IMR-90 (cell line): ENCODE measurements at regions not wholly inside any gene's neighbourhood (a gene's known extent, or its start where the extent isn't known, plus 50 kb on each side); places are given as distances from the start of the nearest gene placed in this dataset.

Source experiments
- ATAC-seq: fragments of 200-7000 bp; cut with Tn5 transposase; 2 replicates; pipeline ENCODE4 v1.9.1; 2020; ENCODE audit warnings: low read depth, mild to moderate bottlenecking, moderate library complexity
- BruUV-seq: library from RNA; stranded (reverse); fragments of 400-500 nt; replicated peaks from 2 replicates; lab custom pipeline; 2021; lab: Mats Ljungman, UMichigan
- CTCF ChIA-PET: fragments of 300-600 bp; formaldehyde crosslinking; extraction: SDS; loops from one replicate; lab custom pipeline; 2021; ENCODE audit warnings: antibody characterized with exemption; lab: Yijun Ruan, JAX
- POLR2A ChIA-PET: fragments of 300-600 bp; sonication (Branson Sonifier 250); formaldehyde crosslinking; loops from one replicate; lab custom pipeline; 2022; ENCODE audit warnings: antibody characterized with exemption; ENCODE audit not compliant: unreplicated experiment; lab: Charles Lee
- DNase-seq: peaks from one replicate; pipeline ENCODE4 v3.0.0; 2013
- H2AFZ ChIP-seq: replicated peaks from 2 replicates; pipeline ENCODE3; 2013; ENCODE audit warnings: low read length, mild to moderate bottlenecking; ENCODE audit not compliant: poor library complexity
- H2AK5ac ChIP-seq: 2 replicates; pipeline ENCODE4 v1.6.1; 2013; ENCODE audit warnings: low read depth, low read length, inconsistent platforms
- H2AK9ac ChIP-seq: replicated peaks from 2 replicates; pipeline ENCODE3; 2013; ENCODE audit warnings: mild to moderate bottlenecking, low read depth, low read length, moderate library complexity; ENCODE audit not compliant: poor library complexity
- H2BK120ac ChIP-seq: 2 replicates; pipeline ENCODE4 v1.6.1; 2013; ENCODE audit warnings: low read depth, low read length, inconsistent platforms
- H2BK15ac ChIP-seq: 3 replicates; pipeline ENCODE4 v1.6.1; 2013; ENCODE audit warnings: low read depth, low read length, inconsistent platforms
- H2BK20ac ChIP-seq: 2 replicates; pipeline ENCODE4 v1.6.1; 2013; ENCODE audit warnings: low read depth, mild to moderate bottlenecking, inconsistent platforms, low read length, moderate library complexity
- H2BK5ac ChIP-seq: 2 replicates; pipeline ENCODE4 v1.6.1; 2013; ENCODE audit warnings: mild to moderate bottlenecking, low read depth, low read length, inconsistent platforms; ENCODE audit not compliant: poor library complexity, severe bottlenecking
- H3K14ac ChIP-seq: replicated peaks from 2 replicates; pipeline ENCODE4 v1.6.1; 2013; ENCODE audit warnings: low read depth, low read length, inconsistent platforms
- H3K18ac ChIP-seq: 2 replicates; pipeline ENCODE4 v1.6.1; 2013; ENCODE audit warnings: low read depth, low read length, control low read depth
- H3K23ac ChIP-seq: 2 replicates; pipeline ENCODE4 v1.6.1; 2013; ENCODE audit warnings: low read depth, low read length, inconsistent platforms
- H3K27ac ChIP-seq: 2 replicates; pipeline ENCODE4 v1.5.1; 2013; ENCODE audit warnings: mild to moderate bottlenecking, control low read depth, low read length; ENCODE audit not compliant: insufficient read depth
- H3K27me3 ChIP-seq: 2 replicates; pipeline ENCODE4 v1.6.1; 2013; ENCODE audit warnings: low read length; ENCODE audit not compliant: control insufficient read depth, insufficient read depth
- H3K36me3 ChIP-seq: 2 replicates; pipeline ENCODE4 v1.6.1; 2013; ENCODE audit warnings: low read length, mixed read lengths; ENCODE audit not compliant: control insufficient read depth, insufficient read depth
- H3K4ac ChIP-seq: 2 replicates; pipeline ENCODE4 v1.6.1; 2013; ENCODE audit warnings: low read depth, low read length, inconsistent platforms
- H3K4me1 ChIP-seq: 2 replicates; pipeline ENCODE4 v1.6.1; 2013; ENCODE audit warnings: low read length, mixed read lengths; ENCODE audit not compliant: control insufficient read depth, insufficient read depth
- H3K4me2 ChIP-seq: 2 replicates; pipeline ENCODE4 v1.6.1; 2013; ENCODE audit warnings: low read depth, mild to moderate bottlenecking, control low read depth, low read length, moderate library complexity
- H3K4me3 ChIP-seq: 2 replicates; pipeline ENCODE4 v1.5.1; 2013; ENCODE audit warnings: low read depth, mild to moderate bottlenecking, control low read depth, low read length, moderate library complexity; ENCODE audit not compliant: insufficient read depth
- H3K56ac ChIP-seq: 2 replicates; pipeline ENCODE4 v1.6.1; 2013; ENCODE audit warnings: low read length, inconsistent platforms; ENCODE audit not compliant: insufficient read depth; ENCODE audit errors: extremely low read depth
- H3K79me1 ChIP-seq, 2 experiments: 2 replicates each; pipeline ENCODE4 v1.6.1; 2013; ENCODE audit warnings: low read length in 2 of 2, inconsistent platforms in 1 of 2, low read depth in 1 of 2
- H3K9ac ChIP-seq: 2 replicates; pipeline ENCODE4 v1.6.1; 2013; ENCODE audit warnings: low read depth, low read length, control low read depth
- H3K9me1 ChIP-seq: 2 replicates; pipeline ENCODE4 v1.6.1; 2013; ENCODE audit warnings: low read length, inconsistent platforms; ENCODE audit not compliant: insufficient read depth
- H3K9me3 ChIP-seq: 2 replicates; pipeline ENCODE4 v1.6.1; 2013; ENCODE audit warnings: low read length; ENCODE audit not compliant: control insufficient read depth, insufficient read depth
- H4K20me1 ChIP-seq: 2 replicates; pipeline ENCODE4 v1.6.1; 2013; ENCODE audit warnings: low read length, inconsistent platforms; ENCODE audit not compliant: insufficient read depth
- H4K5ac ChIP-seq: 2 replicates; pipeline ENCODE4 v1.6.1; 2013; ENCODE audit warnings: mild to moderate bottlenecking, low read depth, low read length, control low read depth
- H4K8ac ChIP-seq, 2 experiments: 2 replicates each; pipeline ENCODE4 v1.6.1; 2013; ENCODE audit warnings: low read depth in 2 of 2, low read length in 2 of 2, control low read depth in 1 of 2, inconsistent platforms in 1 of 2
- H4K91ac ChIP-seq: 2 replicates; pipeline ENCODE4 v1.6.1; 2013; ENCODE audit warnings: low read depth, low read length, inconsistent platforms; ENCODE audit not compliant: insufficient read depth
- CHD1 ChIP-seq: IDR thresholded peaks from 2 replicates; pipeline ENCODE4 v1.6.1; 2012; ENCODE audit warnings: low read depth, low read length, improper control_type of control experiment
- MAFK ChIP-seq: IDR thresholded peaks from 2 replicates; pipeline ENCODE4 v1.6.1; 2012; ENCODE audit warnings: low read depth, low read length, improper control_type of control experiment
- MAZ ChIP-seq: IDR thresholded peaks from 2 replicates; pipeline ENCODE4 v1.6.1; 2012; ENCODE audit warnings: low read depth, mild to moderate bottlenecking, low read length, improper control_type of control experiment, moderate library complexity, borderline replicate concordance
- RCOR1 ChIP-seq: IDR thresholded peaks from 2 replicates; pipeline ENCODE4 v1.6.1; 2012; ENCODE audit warnings: mild to moderate bottlenecking, low read length, improper control_type of control experiment; ENCODE audit not compliant: insufficient replicate concordance
- RFX5 ChIP-seq: IDR thresholded peaks from 2 replicates; pipeline ENCODE4 v1.8.0; 2012; ENCODE audit warnings: low read depth, mild to moderate bottlenecking, low read length, moderate library complexity
- SMC3 ChIP-seq: fragments of 150-350 bp; IDR thresholded peaks from 2 replicates; pipeline ENCODE4 v1.6.1; 2016; ENCODE audit warnings: low read depth, mild to moderate bottlenecking, antibody characterized with exemption, low read length, moderate library complexity
- WGBS, 2 experiments: methylation state at CpG; one replicate each; pipeline versions ENCODE4 v1.1.5 to v1.1.7; 2013; ENCODE audit warnings: missing lambda C conversion rate in 2 of 2; ENCODE audit not compliant: insufficient read length in 1 of 2; ENCODE audit errors: extremely low coverage in 2 of 2; 5-methylcytosine and 5-hydroxymethylcytosine counted together
- dilution Hi-C: fragments of 300-500 bp; cut with HindIII; formaldehyde crosslinking; loops from one replicate; pipeline ENCODE4 v1.14.3; 2018; ENCODE audit warnings: low sequenced_read_pairs; ENCODE audit not compliant: unreplicated experiment
- in situ Hi-C: fragments of 300-500 bp; cut with MboI; formaldehyde crosslinking; loops from 3 replicates; pipeline ENCODE4 v1.14.3; 2019; ENCODE audit warnings: low sequenced_read_pairs, inconsistent platforms, mixed read lengths
- intact Hi-C: fragments of 100-400 bp; cut with micrococcal nuclease; formaldehyde crosslinking; loops from 2 replicates; pipeline ENCODE4 v1.10.0; 2022
- TF ChIP-seq, protein P1 (sequence below): fragments of 150-350 bp; IDR thresholded peaks from 2 replicates; pipeline ENCODE4 v1.6.1; 2016; ENCODE audit warnings: low read depth, mild to moderate bottlenecking, low read length, moderate library complexity, borderline replicate concordance
- TF ChIP-seq, protein P2 (sequence below): conservative IDR thresholded peaks from 2 replicates; pipeline ENCODE4 v1.5.1; 2012; ENCODE audit warnings: mild to moderate bottlenecking, low read depth, low read length, improper control_type of control experiment

DNA sequence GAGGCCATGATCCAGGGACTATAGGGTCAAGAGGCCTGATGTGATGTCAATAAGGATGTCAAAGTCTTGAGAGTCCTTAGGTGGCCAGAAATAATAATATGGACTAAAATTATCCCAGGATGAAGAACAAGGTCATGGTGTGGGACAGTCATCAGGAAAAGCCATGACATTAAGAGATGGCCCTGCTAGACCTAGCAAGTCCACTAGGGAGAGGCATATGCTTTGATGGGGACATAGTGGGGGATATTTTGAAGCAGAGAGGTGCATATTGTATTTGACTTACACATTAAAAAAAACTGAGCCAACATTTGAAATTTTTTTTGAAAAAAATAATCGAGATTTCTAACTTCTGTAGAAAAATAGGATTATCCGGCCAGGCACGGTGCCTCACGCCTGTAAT is 53.3 kb upstream of the CXCR4 start:
- Histone ChIP-seq H3K14ac (no peak overlapping the region), H2BK5ac (no peak overlapping the region), H2BK20ac (no peak overlapping the region), H3K36me3 (no peaks in the 10 kb centered on the region), H3K79me1 (no peaks in the 10 kb centered on the region), H2AK5ac (no peak overlapping the region), H3K4ac (no peak overlapping the region), H3K27ac (no peak overlapping the region), H4K8ac (no peak overlapping the region), H3K9ac (no peak overlapping the region), H3K9me3 (no peaks in the 10 kb centered on the region), H3K23ac (no peak overlapping the region), H2AK9ac (no peak overlapping the region), H4K5ac (no peak overlapping the region), H4K91ac (no peak overlapping the region), H3K56ac (no peak overlapping the region), H3K18ac (no peak overlapping the region), H2AFZ (no peak overlapping the region), H2BK15ac (no peak overlapping the region), H2BK120ac (no peak overlapping the region), H3K4me3 (no peak overlapping the region), H3K9me1 (no peaks in the 10 kb centered on the region), H3K27me3 (no peaks in the 10 kb centered on the region), H4K20me1 (no peaks in the 10 kb centered on the region), H3K4me2 (no peak overlapping the region), H3K4me1 (no peaks in the 10 kb centered on the region)
- 68% methylated on average over 4 of the region's 4 CpGs; no CpG with 5 or more reads in 1 of the 2 experiments for WGBS, 2 experiments
- no peak for TF ChIP-seq CHD1
- TF ChIP-seq, protein P1, sequence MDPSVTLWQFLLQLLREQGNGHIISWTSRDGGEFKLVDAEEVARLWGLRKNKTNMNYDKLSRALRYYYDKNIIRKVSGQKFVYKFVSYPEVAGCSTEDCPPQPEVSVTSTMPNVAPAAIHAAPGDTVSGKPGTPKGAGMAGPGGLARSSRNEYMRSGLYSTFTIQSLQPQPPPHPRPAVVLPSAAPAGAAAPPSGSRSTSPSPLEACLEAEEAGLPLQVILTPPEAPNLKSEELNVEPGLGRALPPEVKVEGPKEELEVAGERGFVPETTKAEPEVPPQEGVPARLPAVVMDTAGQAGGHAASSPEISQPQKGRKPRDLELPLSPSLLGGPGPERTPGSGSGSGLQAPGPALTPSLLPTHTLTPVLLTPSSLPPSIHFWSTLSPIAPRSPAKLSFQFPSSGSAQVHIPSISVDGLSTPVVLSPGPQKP, result no peak
- TF ChIP-seq MAFK, result no peak
- TF ChIP-seq RCOR1, result no peak
- TF ChIP-seq RFX5, result no peak
- TF ChIP-seq SMC3, result no peak
- TF ChIP-seq, protein P2, sequence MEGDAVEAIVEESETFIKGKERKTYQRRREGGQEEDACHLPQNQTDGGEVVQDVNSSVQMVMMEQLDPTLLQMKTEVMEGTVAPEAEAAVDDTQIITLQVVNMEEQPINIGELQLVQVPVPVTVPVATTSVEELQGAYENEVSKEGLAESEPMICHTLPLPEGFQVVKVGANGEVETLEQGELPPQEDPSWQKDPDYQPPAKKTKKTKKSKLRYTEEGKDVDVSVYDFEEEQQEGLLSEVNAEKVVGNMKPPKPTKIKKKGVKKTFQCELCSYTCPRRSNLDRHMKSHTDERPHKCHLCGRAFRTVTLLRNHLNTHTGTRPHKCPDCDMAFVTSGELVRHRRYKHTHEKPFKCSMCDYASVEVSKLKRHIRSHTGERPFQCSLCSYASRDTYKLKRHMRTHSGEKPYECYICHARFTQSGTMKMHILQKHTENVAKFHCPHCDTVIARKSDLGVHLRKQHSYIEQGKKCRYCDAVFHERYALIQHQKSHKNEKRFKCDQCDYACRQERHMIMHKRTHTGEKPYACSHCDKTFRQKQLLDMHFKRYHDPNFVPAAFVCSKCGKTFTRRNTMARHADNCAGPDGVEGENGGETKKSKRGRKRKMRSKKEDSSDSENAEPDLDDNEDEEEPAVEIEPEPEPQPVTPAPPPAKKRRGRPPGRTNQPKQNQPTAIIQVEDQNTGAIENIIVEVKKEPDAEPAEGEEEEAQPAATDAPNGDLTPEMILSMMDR, result no peak
- TF ChIP-seq MAZ, result no peak
- BruUV-seq, result no TSS peak
- in situ Hi-C loops, result no loop called here
- ChIA-PET CTCF (interaction anchor here (0.7 kb wide), 1 partner anchor 99 kb away, joined by 4 read pairs; no protein-coding TSS in a partner anchor), POLR2A (no interaction called here)
- ATAC-seq, result no peak
- intact Hi-C loops, result loop anchor here (5.0 kb wide), 1 partner anchor 1871 kb away; no protein-coding TSS in a partner anchor
- dilution Hi-C loops, result no loop called here
- no peak for DNase-seq
